Astrocyte of the cerebellum (primary cell): ENCODE measurements at regions not wholly inside any gene's neighbourhood (a gene's known extent, or its start where the extent isn't known, plus 50 kb on each side); places are given as distances from the start of the nearest gene placed in this dataset.

Source experiments
- DNase-seq: peaks from one replicate; pipeline ENCODE4 v3.0.0-alpha.2; 2011; ENCODE audit warnings: low read depth
- H3K4me3 ChIP-seq: 2 replicates; pipeline ENCODE4 v1.5.1; 2011; ENCODE audit warnings: mild to moderate bottlenecking, low read depth, low read length, moderate library complexity
- in situ Hi-C: cut with HindIII; loops from 2 replicates; pipeline ENCODE4 v1.10.0; 2017; ENCODE audit warnings: low sequenced_read_pairs
- TF ChIP-seq, protein P1 (sequence below): IDR thresholded peaks from 2 replicates; pipeline ENCODE4 v1.5.1; 2012; ENCODE audit warnings: low read length, low read depth, moderate library complexity, mild to moderate bottlenecking; ENCODE audit errors: missing control alignments

DNA sequence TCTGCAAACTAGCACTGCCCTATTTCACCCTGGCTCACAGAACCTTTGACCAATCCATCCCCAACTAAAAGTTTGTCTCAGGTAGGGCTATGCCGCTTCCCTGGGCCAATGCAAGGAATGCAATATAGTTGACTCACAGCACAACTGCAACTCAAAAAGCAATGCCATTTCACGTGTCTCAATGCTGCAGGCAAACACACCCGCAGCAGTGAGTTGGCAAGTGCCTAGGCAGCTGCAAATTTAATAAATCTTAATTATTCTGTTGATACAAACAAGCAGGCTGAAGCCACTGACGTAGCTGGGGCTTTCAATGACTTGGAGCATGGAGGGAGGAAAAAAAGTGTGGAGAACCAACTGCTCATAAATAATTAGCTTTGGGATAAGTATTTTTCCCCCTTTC, 87.9 kb downstream of the SYNE3 start:
- no peak overlapping the region for H3K4me3 ChIP-seq
- in situ Hi-C loops: no loop called here
- TF ChIP-seq, protein P1, sequence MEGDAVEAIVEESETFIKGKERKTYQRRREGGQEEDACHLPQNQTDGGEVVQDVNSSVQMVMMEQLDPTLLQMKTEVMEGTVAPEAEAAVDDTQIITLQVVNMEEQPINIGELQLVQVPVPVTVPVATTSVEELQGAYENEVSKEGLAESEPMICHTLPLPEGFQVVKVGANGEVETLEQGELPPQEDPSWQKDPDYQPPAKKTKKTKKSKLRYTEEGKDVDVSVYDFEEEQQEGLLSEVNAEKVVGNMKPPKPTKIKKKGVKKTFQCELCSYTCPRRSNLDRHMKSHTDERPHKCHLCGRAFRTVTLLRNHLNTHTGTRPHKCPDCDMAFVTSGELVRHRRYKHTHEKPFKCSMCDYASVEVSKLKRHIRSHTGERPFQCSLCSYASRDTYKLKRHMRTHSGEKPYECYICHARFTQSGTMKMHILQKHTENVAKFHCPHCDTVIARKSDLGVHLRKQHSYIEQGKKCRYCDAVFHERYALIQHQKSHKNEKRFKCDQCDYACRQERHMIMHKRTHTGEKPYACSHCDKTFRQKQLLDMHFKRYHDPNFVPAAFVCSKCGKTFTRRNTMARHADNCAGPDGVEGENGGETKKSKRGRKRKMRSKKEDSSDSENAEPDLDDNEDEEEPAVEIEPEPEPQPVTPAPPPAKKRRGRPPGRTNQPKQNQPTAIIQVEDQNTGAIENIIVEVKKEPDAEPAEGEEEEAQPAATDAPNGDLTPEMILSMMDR: no peak
- no peak for DNase-seq

DNA sequence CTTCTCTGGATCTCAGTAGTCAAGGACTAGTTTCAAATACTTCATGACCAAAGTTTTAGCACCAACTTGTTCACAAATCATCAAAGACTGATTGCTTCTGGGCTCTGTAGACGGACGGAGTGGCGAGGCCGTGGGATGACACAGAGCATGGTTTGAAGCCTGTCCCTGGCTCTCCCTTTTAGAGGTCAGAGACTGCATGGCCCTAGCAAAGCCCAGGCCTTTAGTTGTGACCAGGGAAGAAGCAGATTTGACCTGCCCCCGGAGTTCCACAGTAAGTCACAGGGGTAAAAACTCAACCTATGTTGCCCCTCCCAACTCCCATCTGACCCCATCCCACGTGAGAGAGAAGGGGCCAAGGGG, 90.4 kb downstream of the SYNE3 start:
- DNase-seq: no peak
- H3K4me3 ChIP-seq: no peak overlapping the region
- in situ Hi-C loops: no loop called here
- TF ChIP-seq, protein P1: no peak

DNA sequence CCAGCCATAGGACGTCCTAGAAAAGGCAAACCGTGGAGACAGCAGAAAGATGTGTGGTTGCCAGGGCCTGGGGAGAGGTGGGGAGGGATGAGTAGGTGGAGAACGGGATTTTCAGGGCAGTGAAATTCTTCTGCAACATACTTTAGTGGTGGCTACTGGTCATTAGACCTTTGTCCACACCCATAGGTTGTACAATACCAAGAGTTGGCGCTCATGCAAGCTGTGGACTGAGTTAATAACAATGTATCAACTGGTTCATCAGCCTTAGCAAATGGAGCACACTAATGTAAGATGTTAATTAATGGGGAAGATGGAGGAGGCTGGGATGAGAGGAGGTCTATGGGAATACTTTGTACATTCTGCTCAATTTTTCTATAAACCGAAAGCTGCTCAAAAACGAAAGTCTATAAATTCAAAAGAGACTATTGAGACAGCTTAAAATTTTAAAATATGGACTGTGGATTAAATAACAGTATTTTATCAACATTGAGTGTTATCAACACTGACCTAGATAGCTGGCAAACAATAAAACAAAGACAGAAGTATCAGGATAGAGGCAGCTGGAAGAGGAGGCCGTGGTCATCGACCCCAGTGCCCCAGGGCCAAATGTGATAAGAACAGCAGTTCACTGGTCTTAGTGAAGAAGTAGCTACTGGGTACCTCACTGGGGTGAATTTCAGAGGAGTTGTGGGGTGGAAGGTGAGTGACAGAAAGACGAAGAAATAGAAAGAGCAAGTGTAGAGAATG, 90.9 kb downstream of the SYNE3 start:
- DNase-seq: no peak
- in situ Hi-C loops: no loop called here
- H3K4me3 ChIP-seq: no peak overlapping the region
- TF ChIP-seq, protein P1: no peak

DNA sequence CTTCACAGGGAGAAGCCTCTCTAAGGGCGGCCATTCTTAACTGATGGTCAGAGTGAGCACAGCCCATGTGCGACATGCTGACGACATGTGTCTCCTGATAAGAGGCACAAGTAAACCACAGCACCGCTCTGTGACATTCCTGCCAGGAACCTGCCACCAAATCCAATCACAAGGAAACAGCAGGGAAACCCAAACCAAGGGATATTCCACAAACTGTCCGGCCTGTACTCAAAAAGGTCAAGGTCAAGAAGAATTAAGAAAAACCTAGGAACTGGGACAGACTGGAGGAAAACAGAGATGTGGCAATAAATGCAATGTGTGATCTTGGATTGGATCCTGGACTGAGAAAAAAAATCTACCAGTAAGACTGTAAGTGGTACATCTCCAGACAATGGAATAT, 91.9 kb downstream of the SYNE3 start:
- in situ Hi-C loops: no loop called here
- TF ChIP-seq, protein P1: no peak

DNA sequence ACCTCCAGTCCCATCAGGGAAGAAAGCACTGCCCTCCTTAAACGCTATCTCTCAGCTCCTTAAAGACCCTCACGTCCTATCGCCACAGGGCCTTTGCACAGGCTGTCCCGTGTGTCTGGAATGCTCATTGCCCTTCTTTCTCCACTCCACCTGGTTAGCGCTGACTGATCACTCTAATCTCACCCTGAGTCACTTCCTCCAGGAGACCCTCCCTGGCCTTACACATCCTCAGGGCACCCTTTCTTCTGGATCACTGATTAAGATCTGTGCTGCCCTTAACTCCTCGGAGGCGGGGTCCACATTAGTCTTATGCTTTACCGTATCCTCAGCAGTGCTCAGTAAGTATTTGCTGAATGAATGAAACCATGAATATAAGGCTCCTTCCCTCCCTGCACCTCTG, 94.7 kb downstream of the SYNE3 start:
- DNase-seq: no peak
- no peak overlapping the region for H3K4me3 ChIP-seq
- in situ Hi-C loops: no loop called here
- TF ChIP-seq, protein P1: no peak

More for the DNA sequence above, 91.9 kb downstream of the SYNE3 start:
- DNase-seq: no peak
- no peak overlapping the region for H3K4me3 ChIP-seq

DNA sequence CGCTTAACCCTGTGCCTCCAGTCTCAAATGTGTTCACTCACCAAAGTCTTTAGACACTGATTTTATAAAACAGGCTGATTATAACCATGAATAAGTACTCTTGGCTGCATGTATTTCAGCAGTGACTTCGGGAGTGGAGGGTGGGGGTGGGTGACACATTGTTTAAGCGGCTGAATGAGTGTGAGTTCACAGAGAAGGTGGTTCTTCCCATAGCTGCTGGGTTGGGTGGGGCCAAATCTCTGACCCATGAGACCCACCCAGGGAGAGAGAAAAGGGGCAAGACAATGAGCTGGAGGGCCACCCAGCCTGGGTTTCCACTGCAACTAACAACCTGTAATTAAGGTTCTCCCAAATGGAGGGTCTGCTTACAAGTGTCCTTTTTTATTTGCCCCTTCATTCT, 96.4 kb downstream of the SYNE3 start:
- in situ Hi-C loops: no loop called here
- TF ChIP-seq, protein P1: no peak
- no peak for DNase-seq
- H3K4me3 ChIP-seq: no peak overlapping the region
